Dermis microvascular lymphatic vessel endothelial cell (primary cell): ENCODE measurements at regions not wholly inside any gene's neighbourhood (a gene's known extent, or its start where the extent isn't known, plus 50 kb on each side); places are given as distances from the start of the nearest gene placed in this dataset.

Experiments used
- DNase-seq, 2 donors: peaks; one replicate each; pipeline versions ENCODE4 v3.0.0 to v3.0.0-alpha.2; 2010; ENCODE audit warnings: low read depth in 2 of 2

- DNase-seq = no peak
These were observed 50.8 kb downstream of the RBM27 start for GRCh38 chr5:146254223-146254622.

GRCh38 chr5:146273109-146273508, 65.5 kb upstream of the POU4F3 start:
- DNase-seq = no peak

GRCh38 chr5:146283344-146283761, 55.3 kb upstream of the POU4F3 start:
- DNase-seq = peak in 1 of 2 donors; percentile 81

GRCh38 chr5:146284016-146284415, 54.6 kb upstream of the POU4F3 start:
- DNase-seq = no peak
